ENCODE measurements at regions not wholly inside any gene's neighbourhood (a gene's known extent, or its start where the extent isn't known, plus 50 kb on each side); places are given as distances from the start of the nearest gene placed in this dataset.

GRCh38 chr18:73615506-73615905, 532.1 kb downstream of the FBXO15 start:
- DNase-seq (ENCODE audit: low read depth) = no peak
- TF ChIP-seq CTCF (conservative IDR thresholded peaks at IDR 0.05; ENCODE audit: low read depth, low read length) = no peak
- H3K4me3 ChIP-seq (ENCODE audit: low read depth, low read length) = no peak overlapping the region

- no peak for TF ChIP-seq CTCF (conservative IDR thresholded peaks at IDR 0.05; ENCODE audit: low read depth, low read length)
- DNase-seq (ENCODE audit: low read depth) = peak; percentile 57
- H3K4me3 ChIP-seq (ENCODE audit: low read depth, low read length) = no peak overlapping the region
Observed at GRCh38 chr18:73614812-73615211, 532.8 kb downstream of the FBXO15 start.

- no peak overlapping the region for H3K4me3 ChIP-seq (ENCODE audit: low read depth, low read length)
- no peak for DNase-seq (ENCODE audit: low read depth)
- TF ChIP-seq CTCF (conservative IDR thresholded peaks at IDR 0.05; ENCODE audit: low read depth, low read length) = no peak
Observed at GRCh38 chr18:73613706-73614340, 533.8 kb downstream of the FBXO15 start.

GRCh38 chr18:73597832-73598615, 549.6 kb downstream of the FBXO15 start:
- TF ChIP-seq CTCF (conservative IDR thresholded peaks at IDR 0.05; ENCODE audit: low read depth, low read length) = no peak
- no peak for DNase-seq (ENCODE audit: low read depth)
- H3K4me3 ChIP-seq (ENCODE audit: low read depth, low read length) = no peak overlapping the region

GRCh38 chr18:73594749-73595148, 552.9 kb downstream of the FBXO15 start:
- no peak for TF ChIP-seq CTCF (conservative IDR thresholded peaks at IDR 0.05; ENCODE audit: low read depth, low read length)
- no peak overlapping the region for H3K4me3 ChIP-seq (ENCODE audit: low read depth, low read length)
- DNase-seq (ENCODE audit: low read depth) = peak; percentile 9

GRCh38 chr18:73593207-73593606, 554.4 kb downstream of the FBXO15 start:
- no peak for TF ChIP-seq CTCF (conservative IDR thresholded peaks at IDR 0.05; ENCODE audit: low read depth, low read length)
- no peak overlapping the region for H3K4me3 ChIP-seq (ENCODE audit: low read depth, low read length)

More at GRCh38 chr18:73593207-73593606, 554.4 kb downstream of the FBXO15 start:
- no peak for DNase-seq (ENCODE audit: low read depth)

Measured in epithelial cell of proximal tubule (primary cell).